ENCODE measurements at regions not wholly inside any gene's neighbourhood (a gene's known extent, or its start where the extent isn't known, plus 50 kb on each side); places are given as distances from the start of the nearest gene placed in this dataset.

GRCh38 chr5:166499447-166500240 lies 1791.8 kb upstream of the WWC1 start:
- TF ChIP-seq, protein P1, sequence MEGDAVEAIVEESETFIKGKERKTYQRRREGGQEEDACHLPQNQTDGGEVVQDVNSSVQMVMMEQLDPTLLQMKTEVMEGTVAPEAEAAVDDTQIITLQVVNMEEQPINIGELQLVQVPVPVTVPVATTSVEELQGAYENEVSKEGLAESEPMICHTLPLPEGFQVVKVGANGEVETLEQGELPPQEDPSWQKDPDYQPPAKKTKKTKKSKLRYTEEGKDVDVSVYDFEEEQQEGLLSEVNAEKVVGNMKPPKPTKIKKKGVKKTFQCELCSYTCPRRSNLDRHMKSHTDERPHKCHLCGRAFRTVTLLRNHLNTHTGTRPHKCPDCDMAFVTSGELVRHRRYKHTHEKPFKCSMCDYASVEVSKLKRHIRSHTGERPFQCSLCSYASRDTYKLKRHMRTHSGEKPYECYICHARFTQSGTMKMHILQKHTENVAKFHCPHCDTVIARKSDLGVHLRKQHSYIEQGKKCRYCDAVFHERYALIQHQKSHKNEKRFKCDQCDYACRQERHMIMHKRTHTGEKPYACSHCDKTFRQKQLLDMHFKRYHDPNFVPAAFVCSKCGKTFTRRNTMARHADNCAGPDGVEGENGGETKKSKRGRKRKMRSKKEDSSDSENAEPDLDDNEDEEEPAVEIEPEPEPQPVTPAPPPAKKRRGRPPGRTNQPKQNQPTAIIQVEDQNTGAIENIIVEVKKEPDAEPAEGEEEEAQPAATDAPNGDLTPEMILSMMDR (IDR thresholded peaks at IDR 0.05 in 4 of 5, conservative IDR thresholded peaks at IDR 0.05 in 1 of 5) = no peak
- TF ChIP-seq POLR2A (IDR thresholded peaks at IDR 0.05) = no peak

All from gastrocnemius medialis (tissue), 4 donors.